HG02642 (cell line): ENCODE measurements at regions not wholly inside any gene's neighbourhood (a gene's known extent, or its start where the extent isn't known, plus 50 kb on each side); places are given as distances from the start of the nearest gene placed in this dataset.
"Not testable (repeated sequence)": the region's sequence is repeated elsewhere in the genome, so short reads cannot be mapped to it uniquely, and the experiment has no call there.

Experiments used
- ATAC-seq: cut with Tn5 transposase; IDR thresholded peaks from one replicate; pipeline ENCODE4 v1.9.1; 2021; ENCODE audit warnings: mild to moderate bottlenecking; ENCODE audit not compliant: unreplicated experiment, poor library complexity

DNA sequence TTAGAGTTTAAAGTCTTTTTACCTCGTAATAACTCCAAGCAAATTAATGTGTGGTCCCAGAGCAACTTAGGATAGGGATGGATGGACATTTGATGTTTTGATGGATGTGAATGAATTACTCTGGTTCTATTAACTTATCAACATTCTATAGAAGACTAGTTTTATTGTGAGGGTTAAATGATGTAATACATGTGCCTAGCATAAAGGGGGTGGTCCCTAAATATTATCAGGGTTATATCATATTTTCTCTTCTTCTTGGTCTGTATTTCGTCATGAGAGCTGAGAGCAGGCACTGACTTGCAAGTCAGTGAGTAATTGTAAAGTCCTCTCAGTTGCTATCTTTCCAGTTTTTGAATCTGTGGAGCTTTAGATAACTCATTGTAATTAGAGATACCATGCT is 219.3 kb downstream of the GATA3 start:
- ATAC-seq, result no peak

GRCh38 chr10:8275911-8276310 is 221.4 kb downstream of the GATA3 start:
- no peak for ATAC-seq

- no peak for ATAC-seq
These were observed 223.6 kb downstream of the GATA3 start for GRCh38 chr10:8278099-8278498.

DNA sequence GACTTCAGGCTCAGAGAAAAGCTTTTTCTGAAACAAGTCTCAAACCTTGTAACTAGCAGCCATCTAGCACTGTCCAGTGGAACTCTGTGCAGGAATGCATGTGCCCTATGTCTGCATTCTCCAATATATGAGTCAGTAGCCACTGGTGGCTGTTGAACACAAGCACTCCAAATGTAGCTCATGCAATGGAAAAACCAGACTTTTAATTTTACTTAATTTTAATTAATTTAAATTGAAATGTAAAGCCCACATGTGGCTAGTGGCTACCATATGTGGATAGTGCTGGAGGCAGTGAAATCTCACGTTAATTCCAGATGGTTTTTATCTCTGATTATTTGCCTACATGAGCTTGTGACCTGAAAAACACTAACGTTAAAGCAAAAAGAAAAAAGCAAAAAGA is 225.1 kb downstream of the GATA3 start:
- ATAC-seq, result no peak

- no peak for ATAC-seq
These were observed 226.5 kb downstream of the GATA3 start for GRCh38 chr10:8280946-8281345.

DNA sequence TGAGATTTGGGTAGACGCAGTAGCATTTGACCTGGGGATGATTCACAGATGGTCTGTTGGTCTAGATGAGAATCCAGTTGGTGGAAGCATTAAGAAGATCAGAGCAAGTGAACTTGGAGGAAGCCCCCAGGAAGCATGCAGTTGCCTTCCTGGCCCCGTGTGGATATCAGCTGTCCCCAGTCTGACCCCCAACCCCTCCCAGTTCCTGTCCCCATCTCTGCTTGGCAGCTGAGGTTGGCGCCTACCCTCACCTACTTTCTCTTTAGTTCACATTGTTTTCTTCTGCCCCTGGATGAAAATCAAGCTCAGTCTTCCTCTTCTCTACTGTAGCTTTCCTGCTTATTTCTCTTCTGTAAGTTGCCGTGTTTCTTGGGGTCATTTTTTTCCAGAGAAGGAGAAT is 227.9 kb downstream of the GATA3 start:
- no peak for ATAC-seq

GRCh38 chr10:8283166-8283905 is 228.8 kb downstream of the GATA3 start:
- ATAC-seq, result no peak

GRCh38 chr10:8283986-8284385 is 229.5 kb downstream of the GATA3 start:
- ATAC-seq, result no peak

- not testable (repeated sequence) for ATAC-seq
These were observed 231.5 kb downstream of the GATA3 start for GRCh38 chr10:8285970-8286369.

GRCh38 chr10:8288600-8288999 is 234.1 kb downstream of the GATA3 start:
- ATAC-seq, result no peak

DNA sequence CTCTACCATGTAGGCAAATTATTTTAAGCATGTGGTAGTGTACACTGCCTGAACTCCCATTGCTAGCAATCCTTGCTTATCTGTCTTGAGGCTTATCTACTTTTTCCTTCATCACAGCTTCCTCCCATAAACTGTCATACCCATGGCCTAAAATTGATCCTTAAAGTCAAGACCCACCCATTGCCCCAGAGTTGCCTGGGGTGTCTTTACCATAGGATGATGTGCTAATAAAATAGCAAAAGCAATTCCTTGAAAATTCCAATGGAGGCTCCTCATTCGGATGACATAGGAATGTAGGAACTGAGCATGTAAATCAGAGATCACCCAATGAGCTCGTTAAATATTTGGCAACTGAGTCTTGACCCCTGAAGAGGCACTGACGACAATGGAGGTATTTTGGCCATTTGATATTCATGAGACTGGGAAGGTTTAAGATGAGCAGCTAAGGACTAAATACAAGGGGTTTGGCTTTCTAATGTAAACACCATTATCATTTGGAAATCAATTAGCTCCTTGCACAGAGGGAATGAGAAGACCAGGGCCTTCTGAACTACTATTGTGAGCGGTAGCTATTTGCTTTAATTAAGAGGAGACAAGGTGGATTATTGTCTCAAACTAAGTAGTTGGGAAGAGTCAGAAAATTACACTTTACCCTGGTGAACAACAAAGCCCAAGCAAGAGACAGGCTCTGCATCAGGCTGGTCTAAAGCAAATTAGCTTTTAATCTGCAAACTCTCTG is 234.9 kb downstream of the GATA3 start:
- no peak for ATAC-seq

- ATAC-seq, result no peak
These were observed 240.3 kb downstream of the GATA3 start for GRCh38 chr10:8294779-8295178.

DNA sequence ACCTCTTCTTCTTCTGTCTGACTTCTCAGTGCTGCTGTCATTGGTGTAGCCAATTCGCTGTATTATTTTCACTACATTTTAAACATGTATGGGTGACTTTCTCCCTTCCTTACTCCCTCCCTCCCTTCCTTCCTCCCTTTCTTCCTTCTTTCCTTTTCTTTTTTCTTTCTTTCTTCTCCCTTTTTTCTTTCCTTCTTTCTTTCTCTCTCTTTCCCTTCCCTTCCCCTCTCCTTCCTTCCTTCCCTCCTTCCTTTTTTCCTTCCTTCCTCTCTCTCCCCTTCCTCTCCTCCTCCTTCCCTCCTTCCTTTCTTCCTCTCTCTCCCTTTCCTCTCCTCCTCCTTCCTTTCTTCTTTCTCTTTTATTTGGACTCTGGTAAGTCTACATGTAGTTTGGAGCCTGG is 240.8 kb downstream of the GATA3 start:
- ATAC-seq, result no peak

GRCh38 chr10:8296090-8296733 is 241.7 kb downstream of the GATA3 start:
- no peak for ATAC-seq

- ATAC-seq, result no peak
These were observed 242.2 kb downstream of the GATA3 start for GRCh38 chr10:8296734-8297101.

GRCh38 chr10:8297107-8297506 is 242.6 kb downstream of the GATA3 start:
- ATAC-seq, result no peak

GRCh38 chr10:8297959-8298358 is 243.5 kb downstream of the GATA3 start:
- no peak for ATAC-seq

DNA sequence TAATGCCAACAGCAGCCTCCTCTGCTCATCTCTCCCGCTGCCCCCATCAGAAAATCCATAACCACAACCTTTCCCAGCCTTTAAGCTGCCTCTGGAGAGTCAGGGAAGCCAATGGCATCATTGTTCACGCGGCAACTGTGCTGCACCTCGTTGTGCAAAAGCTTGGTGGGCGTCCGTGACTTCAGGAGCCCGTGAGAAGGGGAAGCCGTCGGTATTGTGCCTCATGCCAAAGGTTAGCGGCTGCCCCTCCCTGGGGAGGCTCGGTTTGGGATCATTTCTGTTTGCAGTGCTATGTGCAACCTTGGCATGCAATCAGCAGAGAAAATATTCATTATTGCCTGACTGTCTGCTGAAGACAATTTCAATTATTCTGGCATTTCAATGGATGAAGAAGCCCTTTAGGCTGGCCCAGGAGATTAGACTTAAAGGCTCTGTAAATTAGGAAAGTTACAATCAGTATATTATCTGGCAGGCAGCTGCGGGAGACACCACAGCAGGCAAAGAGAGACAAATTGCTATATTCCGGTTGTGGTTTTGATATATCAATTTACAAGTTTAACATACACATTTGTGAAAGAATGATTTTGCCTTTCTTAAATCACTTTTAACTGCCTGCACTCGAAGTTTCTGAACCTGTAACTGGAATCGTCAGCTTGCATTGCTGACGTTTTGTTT is 244.5 kb downstream of the GATA3 start:
- no peak for ATAC-seq

DNA sequence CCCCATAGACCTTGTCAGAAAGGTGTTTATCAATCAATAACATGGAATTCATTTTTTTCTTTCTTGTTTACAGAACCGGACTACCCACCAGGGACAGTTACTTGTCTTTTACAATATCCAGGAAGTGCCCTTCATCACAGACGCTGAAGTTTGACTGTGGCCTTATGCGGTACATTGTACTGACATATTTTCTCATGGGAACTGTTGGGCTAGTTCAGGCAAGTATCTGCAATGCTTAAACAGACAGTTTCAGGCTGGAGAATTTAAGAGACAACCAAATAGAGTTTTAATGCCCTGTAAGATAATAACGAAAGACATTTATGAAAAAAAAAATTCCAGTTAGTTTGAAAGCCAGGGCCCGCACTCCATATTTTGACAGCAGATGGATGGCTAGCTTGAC is 246.4 kb downstream of the GATA3 start:
- ATAC-seq, result no peak

DNA sequence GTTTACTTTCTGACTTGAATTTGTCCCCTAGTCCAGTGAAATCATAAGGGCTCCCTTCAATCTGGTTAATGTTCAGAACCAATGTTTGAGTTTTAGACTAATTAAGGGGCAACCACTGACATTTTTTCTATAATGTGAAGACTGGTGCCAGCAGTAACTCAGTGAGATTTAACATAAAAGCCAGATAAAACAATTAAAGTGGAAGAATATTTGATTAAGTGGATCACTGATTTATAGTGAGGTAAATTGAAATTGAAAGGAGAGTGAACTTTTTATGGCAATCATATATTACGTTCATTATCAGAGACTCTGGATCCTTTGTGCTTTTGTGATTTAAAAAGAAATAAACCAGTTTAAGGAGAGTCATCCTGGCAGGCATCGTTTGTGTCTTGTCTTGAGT is 246.8 kb downstream of the GATA3 start:
- no peak for ATAC-seq

- ATAC-seq, result no peak
These were observed 247.3 kb downstream of the GATA3 start for GRCh38 chr10:8301831-8302230.
